IMR-90 (cell line): ENCODE measurements at regions not wholly inside any gene's neighbourhood (a gene's known extent, or its start where the extent isn't known, plus 50 kb on each side); places are given as distances from the start of the nearest gene placed in this dataset.

Experiments used
- CEBPB ChIP-seq: IDR thresholded peaks from 2 replicates; pipeline ENCODE4 v1.6.1; 2012; ENCODE audit warnings: low read depth, low read length, improper control_type of control experiment
- MAFK ChIP-seq: IDR thresholded peaks from 2 replicates; pipeline ENCODE4 v1.6.1; 2012; ENCODE audit warnings: low read depth, low read length, improper control_type of control experiment
- POLR2A ChIP-seq: IDR thresholded peaks from 2 replicates; pipeline ENCODE4 v1.6.1; 2012; ENCODE audit warnings: mild to moderate bottlenecking, low read depth, low read length
- RFX5 ChIP-seq: IDR thresholded peaks from 2 replicates; pipeline ENCODE4 v1.8.0; 2012; ENCODE audit warnings: low read depth, mild to moderate bottlenecking, low read length, moderate library complexity
- SMC3 ChIP-seq: fragments of 150-350 bp; IDR thresholded peaks from 2 replicates; pipeline ENCODE4 v1.6.1; 2016; ENCODE audit warnings: low read depth, mild to moderate bottlenecking, antibody characterized with exemption, low read length, moderate library complexity
- TF ChIP-seq, protein P1 (sequence below): conservative IDR thresholded peaks from 2 replicates; pipeline ENCODE4 v1.5.1; 2012; ENCODE audit warnings: mild to moderate bottlenecking, low read depth, low read length, improper control_type of control experiment

DNA sequence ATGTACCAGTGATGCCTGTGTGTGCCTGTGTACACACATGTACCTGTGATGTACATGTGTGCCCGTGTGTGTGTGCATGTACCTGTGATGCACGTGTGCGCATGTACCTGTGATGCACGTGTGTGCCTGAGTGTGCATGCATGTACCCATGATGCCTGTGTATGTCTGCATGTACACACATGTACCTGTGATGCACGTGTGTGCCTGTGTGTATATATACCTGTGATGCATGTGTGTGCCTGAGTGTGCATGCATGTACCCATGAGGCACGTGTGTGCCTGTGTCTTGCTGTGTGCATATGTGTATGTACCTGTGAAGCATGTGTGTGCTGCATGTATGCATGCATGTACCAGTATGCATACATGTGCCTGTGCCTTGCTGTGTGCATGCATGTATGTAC lies 419.0 kb downstream of the IRX2 start:
- TF ChIP-seq, protein P1, sequence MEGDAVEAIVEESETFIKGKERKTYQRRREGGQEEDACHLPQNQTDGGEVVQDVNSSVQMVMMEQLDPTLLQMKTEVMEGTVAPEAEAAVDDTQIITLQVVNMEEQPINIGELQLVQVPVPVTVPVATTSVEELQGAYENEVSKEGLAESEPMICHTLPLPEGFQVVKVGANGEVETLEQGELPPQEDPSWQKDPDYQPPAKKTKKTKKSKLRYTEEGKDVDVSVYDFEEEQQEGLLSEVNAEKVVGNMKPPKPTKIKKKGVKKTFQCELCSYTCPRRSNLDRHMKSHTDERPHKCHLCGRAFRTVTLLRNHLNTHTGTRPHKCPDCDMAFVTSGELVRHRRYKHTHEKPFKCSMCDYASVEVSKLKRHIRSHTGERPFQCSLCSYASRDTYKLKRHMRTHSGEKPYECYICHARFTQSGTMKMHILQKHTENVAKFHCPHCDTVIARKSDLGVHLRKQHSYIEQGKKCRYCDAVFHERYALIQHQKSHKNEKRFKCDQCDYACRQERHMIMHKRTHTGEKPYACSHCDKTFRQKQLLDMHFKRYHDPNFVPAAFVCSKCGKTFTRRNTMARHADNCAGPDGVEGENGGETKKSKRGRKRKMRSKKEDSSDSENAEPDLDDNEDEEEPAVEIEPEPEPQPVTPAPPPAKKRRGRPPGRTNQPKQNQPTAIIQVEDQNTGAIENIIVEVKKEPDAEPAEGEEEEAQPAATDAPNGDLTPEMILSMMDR = no peak
- no peak for TF ChIP-seq POLR2A
- TF ChIP-seq MAFK = no peak
- TF ChIP-seq RFX5 = no peak
- no peak for TF ChIP-seq CEBPB
- TF ChIP-seq SMC3 = no peak
